GM06990 (cell line): ENCODE measurements at regions not wholly inside any gene's neighbourhood (a gene's known extent, or its start where the extent isn't known, plus 50 kb on each side); places are given as distances from the start of the nearest gene placed in this dataset.

Experiments used
- DNase-seq: peaks from one replicate; pipeline ENCODE4 v3.0.0-alpha.2; 2011; ENCODE audit not compliant: insufficient read length; ENCODE audit errors: extremely low read depth
- H3K27me3 ChIP-seq: replicated peaks from 2 replicates; pipeline ENCODE4 v1.6.0; 2011; ENCODE audit warnings: low read length; ENCODE audit not compliant: control insufficient read depth, insufficient read depth
- H3K36me3 ChIP-seq: 2 replicates; pipeline ENCODE4 v1.5.1; 2011; ENCODE audit warnings: low read length; ENCODE audit not compliant: control insufficient read depth, insufficient read depth
- H3K4me3 ChIP-seq: replicated peaks from 2 replicates; pipeline ENCODE4 v1.5.1; 2011; ENCODE audit warnings: low read depth, mild to moderate bottlenecking, control low read depth, low read length
- CTCF ChIP-seq: IDR thresholded peaks from 2 replicates; pipeline ENCODE4 v1.5.1; 2011; ENCODE audit warnings: low read length, control low read depth, mild to moderate bottlenecking, inconsistent platforms; ENCODE audit not compliant: insufficient read depth, poor library complexity, severe bottlenecking

GRCh38 chr9:89256225-89256624 lies 54.8 kb upstream of the CKS2 start:
- Histone ChIP-seq H3K4me3 (no peak overlapping the region), H3K36me3 (no peaks in the 10 kb centered on the region), H3K27me3 (no peaks in the 10 kb centered on the region)
- DNase-seq = no peak
- no peak for TF ChIP-seq CTCF

GRCh38 chr9:89256642-89257041 lies 54.4 kb upstream of the CKS2 start:
- no peak for TF ChIP-seq CTCF
- DNase-seq = no peak
- no peaks in the 10 kb centered on the region for H3K36me3 ChIP-seq
- no peaks in the 10 kb centered on the region for H3K27me3 ChIP-seq
- no peak overlapping the region for H3K4me3 ChIP-seq

GRCh38 chr9:89260525-89260924 lies 50.5 kb upstream of the CKS2 start:
- Histone ChIP-seq H3K4me3 (no peak overlapping the region), H3K27me3 (no peaks in the 10 kb centered on the region), H3K36me3 (no peaks in the 10 kb centered on the region)
- no peak for DNase-seq
- TF ChIP-seq CTCF = no peak
